Thoracic aorta (tissue), 2 donors: ENCODE measurements at regions not wholly inside any gene's neighbourhood (a gene's known extent, or its start where the extent isn't known, plus 50 kb on each side); places are given as distances from the start of the nearest gene placed in this dataset.

ENCODE experiments used
- ATAC-seq: fragments of 150-250 bp; one replicate; pipeline ENCODE4 v1.8.0; 2017; ENCODE audit warnings: low read depth; ENCODE audit not compliant: insufficient number of reproducible peaks, low FRiP score
- DNase-seq: peaks from one replicate; pipeline ENCODE4 v3.0.0-alpha.2; 2020; ENCODE audit warnings: low spot score
- H3K27ac ChIP-seq, 2 donors: fragments of 200-600 bp; sonication (generic); 1 replicate in 1 of 2; 2 replicates in 1 of 2; pipeline ENCODE4 v1.5.1; 2016; ENCODE audit warnings: mild to moderate bottlenecking in 2 of 2, moderate library complexity in 2 of 2
- H3K27me3 ChIP-seq: fragments of 200-600 bp; sonication (generic); replicated peaks from 2 replicates; pipeline ENCODE4 v1.6.0; 2016; ENCODE audit warnings: mild to moderate bottlenecking; ENCODE audit not compliant: insufficient read depth
- H3K36me3 ChIP-seq: fragments of 200-600 bp; sonication (generic); one replicate; pipeline ENCODE4 v1.5.1; 2016
- H3K4me1 ChIP-seq, 2 donors: fragments of 200-600 bp; sonication (generic); 1 replicate in 1 of 2; 2 replicates in 1 of 2; pipeline versions ENCODE4 v1.5.1 to v1.6.0; 2016; ENCODE audit warnings: low read depth in 2 of 2, mild to moderate bottlenecking in 1 of 2; ENCODE audit not compliant: control insufficient read depth in 1 of 2
- H3K4me3 ChIP-seq: fragments of 200-600 bp; sonication (generic); 2 replicates; pipeline ENCODE4 v1.5.1; 2016; ENCODE audit warnings: mild to moderate bottlenecking
- H3K9me3 ChIP-seq: fragments of 200-600 bp; sonication (generic); 2 replicates; pipeline ENCODE4 v1.5.1; 2016
- CTCF ChIP-seq: fragments of 200-600 bp; sonication (generic); IDR thresholded peaks from one replicate; pipeline ENCODE4 v1.5.1; 2019; ENCODE audit warnings: antibody characterized with exemption

- ATAC-seq (no peak), DNase-seq (no peak)
- H3K4me3 ChIP-seq = no peak overlapping the region
- no peaks in the 10 kb centered on the region for H3K4me1 ChIP-seq
- no peak for TF ChIP-seq CTCF
- H3K27me3 ChIP-seq = no peaks in the 10 kb centered on the region
- no peaks in the 10 kb centered on the region for H3K36me3 ChIP-seq
- no peak overlapping the region for H3K27ac ChIP-seq
- no peaks in the 10 kb centered on the region for H3K9me3 ChIP-seq
Observed at GRCh38 chr13:61111529-61111928, 304.1 kb downstream of the PCDH20 start.

GRCh38 chr13:61110732-61111131 is 304.9 kb downstream of the PCDH20 start:
- no peaks in the 10 kb centered on the region for H3K36me3 ChIP-seq

DNA sequence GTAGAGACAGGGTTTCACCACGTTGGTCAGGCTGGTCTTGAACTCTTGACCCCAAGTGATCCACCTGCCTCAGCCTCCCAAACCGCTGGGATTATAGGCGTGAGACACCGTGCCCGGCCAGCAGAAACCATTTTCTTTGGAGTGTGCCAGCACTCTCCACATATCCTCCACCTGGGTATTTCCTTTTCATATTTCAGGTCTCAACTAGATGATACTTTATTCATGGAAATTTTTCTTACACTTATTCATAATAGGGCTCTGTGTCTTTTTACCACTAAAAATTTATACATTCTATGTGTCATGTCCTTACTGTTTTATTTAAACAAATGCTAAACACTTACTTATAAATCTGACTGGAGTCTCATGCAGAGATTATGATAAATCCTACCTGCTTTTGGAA is 305.9 kb downstream of the PCDH20 start:
- H3K4me1 ChIP-seq = no peaks in the 10 kb centered on the region
- H3K4me3 ChIP-seq = no peak overlapping the region
- no peak overlapping the region for H3K27ac ChIP-seq
- no peak for DNase-seq
- no peak for TF ChIP-seq CTCF
- ATAC-seq = no peak
- H3K36me3 ChIP-seq = no peaks in the 10 kb centered on the region
- no peaks in the 10 kb centered on the region for H3K9me3 ChIP-seq
- H3K27me3 ChIP-seq = no peaks in the 10 kb centered on the region

More at GRCh38 chr13:61110732-61111131, 304.9 kb downstream of the PCDH20 start:
- Histone ChIP-seq H3K4me3 (no peak overlapping the region), H3K27ac (no peak overlapping the region), H3K9me3 (no peaks in the 10 kb centered on the region), H3K27me3 (no peaks in the 10 kb centered on the region), H3K4me1 (no peaks in the 10 kb centered on the region)
- ATAC-seq = no peak
- no peak for TF ChIP-seq CTCF
- no peak for DNase-seq

GRCh38 chr13:61107989-61108388 is 307.7 kb downstream of the PCDH20 start:
- H3K27ac ChIP-seq = no peak overlapping the region
- ATAC-seq = no peak
- DNase-seq = no peak
- H3K4me1 ChIP-seq = no peaks in the 10 kb centered on the region
- no peak for TF ChIP-seq CTCF
- H3K36me3 ChIP-seq = no peaks in the 10 kb centered on the region
- no peaks in the 10 kb centered on the region for H3K9me3 ChIP-seq
- no peaks in the 10 kb centered on the region for H3K27me3 ChIP-seq
- no peak overlapping the region for H3K4me3 ChIP-seq

- Histone ChIP-seq H3K9me3 (no peaks in the 10 kb centered on the region), H3K4me1 (no peaks in the 10 kb centered on the region), H3K36me3 (no peaks in the 10 kb centered on the region), H3K4me3 (no peak overlapping the region), H3K27me3 (no peaks in the 10 kb centered on the region), H3K27ac (no peak overlapping the region)
- DNase-seq = no peak
- TF ChIP-seq CTCF = no peak
- no peak for ATAC-seq
Observed at GRCh38 chr13:61095885-61096284, 319.8 kb downstream of the PCDH20 start.
